HCT116 (cell line): ENCODE measurements at regions not wholly inside any gene's neighbourhood (a gene's known extent, or its start where the extent isn't known, plus 50 kb on each side); places are given as distances from the start of the nearest gene placed in this dataset.

Experiments used
- ATAC-seq: fragments of 200-7000 bp; cut with Tn5 transposase; 2 replicates; pipeline ENCODE4 v1.9.1; 2020; ENCODE audit warnings: mild to moderate bottlenecking, moderate library complexity
- BruUV-seq: library from RNA; stranded (reverse); fragments of 400-500 nt; replicated peaks from 2 replicates; lab custom pipeline; 2021; lab: Mats Ljungman, UMichigan
- CTCF ChIA-PET: fragments of 300-600 bp; sonication (Branson Sonifier 250); formaldehyde crosslinking; loops from one replicate; lab custom pipeline; 2021; ENCODE audit warnings: antibody characterized with exemption; lab: Charles Lee
- POLR2A ChIA-PET: fragments of 300-600, 350-600 bp; sonication (Branson Sonifier 250); formaldehyde crosslinking; loops from one replicate; lab custom pipeline; 2021; ENCODE audit warnings: antibody characterized with exemption; lab: Charles Lee
- RAD21 ChIA-PET, 2 experiments: fragments of 300-600 bp; sonication (Branson Sonifier 250); formaldehyde crosslinking; loops; one replicate each; lab custom pipeline; 2023; ENCODE audit warnings: low total read pairs in 2 of 2; ENCODE audit not compliant: uncharacterized antibody in 2 of 2, unreplicated experiment in 2 of 2, low non-redundant PET in 1 of 2; lab: Charles Lee
- DNase-seq: peaks from one replicate; pipeline ENCODE4 v3.0.0-alpha.2; 2010; ENCODE audit warnings: low read depth, low spot score
- H2AFZ ChIP-seq: fragments of 200-600 bp; shearing (Covaris generic), sonication (generic); 2 replicates; pipeline ENCODE4 v1.6.1; 2017; ENCODE audit warnings: low read depth, mixed run types, mixed read lengths, antibody characterized with exemption, low read length; ENCODE audit not compliant: poor library complexity, severe bottlenecking
- H3K27ac ChIP-seq: 2 replicates; pipeline ENCODE4 v1.5.1; 2012; ENCODE audit warnings: low read depth, low read length
- H3K27me3 ChIP-seq: fragments of 200-600 bp; sonication (generic); 2 replicates; pipeline ENCODE4 v1.6.1; 2016; ENCODE audit warnings: mixed run types, low read length, mixed read lengths; ENCODE audit not compliant: insufficient read depth
- H3K36me3 ChIP-seq, 2 experiments: fragments of 200-500 bp in 1 of 2; fragments of 200-600 bp in 1 of 2; sonication (Bioruptor generic) in 1 of 2; sonication (generic) in 1 of 2; 2 replicates each; pipeline versions ENCODE4 v1.5.1 to v1.6.1; 2014 to 2016; ENCODE audit warnings: low read length in 2 of 2, inconsistent platforms in 1 of 2, mixed read lengths in 1 of 2, mixed run types in 1 of 2; ENCODE audit not compliant: insufficient read depth in 2 of 2, control insufficient read depth in 1 of 2
- H3K4me1 ChIP-seq, 2 experiments: fragments of 200-600 bp in 1 of 2; sonication (generic) in 1 of 2; 2 replicates each; pipeline versions ENCODE4 v1.5.1 to v1.6.1; 2012 to 2017; ENCODE audit warnings: low read length in 2 of 2, inconsistent platforms in 1 of 2, mild to moderate bottlenecking in 1 of 2, mixed read lengths in 1 of 2, mixed run types in 1 of 2, moderate library complexity in 1 of 2; ENCODE audit not compliant: insufficient read depth in 2 of 2, control insufficient read depth in 1 of 2
- H3K4me2 ChIP-seq: fragments of 200-600 bp; sonication (generic); 2 replicates; pipeline ENCODE4 v1.6.1; 2017; ENCODE audit warnings: mixed run types, low read length, mixed read lengths
- H3K4me3 ChIP-seq, 2 experiments: fragments of 200-600 bp in 1 of 2; sonication (generic) in 1 of 2; replicated peaks in 1 of 2; 2 replicates each; pipeline ENCODE4 v1.5.1; 2011 to 2016; ENCODE audit warnings: low read length in 2 of 2, control low read depth in 1 of 2, low read depth in 1 of 2, mild to moderate bottlenecking in 1 of 2, mixed read lengths in 1 of 2, mixed run types in 1 of 2
- H3K79me2 ChIP-seq: fragments of 200-600 bp; sonication (generic); 2 replicates; pipeline ENCODE4 v1.6.1; 2017; ENCODE audit warnings: mild to moderate bottlenecking, mixed run types, low read length, moderate library complexity, mixed read lengths; ENCODE audit not compliant: insufficient read depth
- H3K9ac ChIP-seq: fragments of 200-600 bp; sonication (generic); 2 replicates; pipeline ENCODE4 v1.6.1; 2016; ENCODE audit warnings: low read length, mixed read lengths
- H3K9me2 ChIP-seq: fragments of 200-600 bp; sonication (generic), shearing (Covaris generic); 2 replicates; pipeline ENCODE4 v1.6.1; 2017; ENCODE audit warnings: mixed run types, mild to moderate bottlenecking, moderate library complexity; ENCODE audit not compliant: insufficient read depth
- H3K9me3 ChIP-seq, 2 experiments: fragments of 200-500 bp in 1 of 2; fragments of 200-600 bp in 1 of 2; sonication (Bioruptor generic) in 1 of 2; sonication (generic) in 1 of 2; 2 replicates each; pipeline ENCODE4 v1.6.1; 2014 to 2017; ENCODE audit warnings: low read length in 2 of 2, mixed read lengths in 2 of 2, inconsistent platforms in 1 of 2, low read depth in 1 of 2, mild to moderate bottlenecking in 1 of 2, mixed run types in 1 of 2, moderate library complexity in 1 of 2; ENCODE audit not compliant: control insufficient read depth in 1 of 2, insufficient read depth in 1 of 2
- H4K20me1 ChIP-seq: fragments of 200-600 bp; sonication (generic), shearing (Covaris generic); 2 replicates; pipeline ENCODE4 v1.6.1; 2017; ENCODE audit warnings: mixed run types, mild to moderate bottlenecking, moderate library complexity; ENCODE audit not compliant: insufficient read depth
- CEBPB ChIP-seq: IDR thresholded peaks from 2 replicates; pipeline ENCODE4 v1.6.1; 2012; ENCODE audit warnings: low read depth
- EGR1 ChIP-seq: IDR thresholded peaks from 2 replicates; pipeline ENCODE4 v1.6.1; 2012; ENCODE audit warnings: low read depth
- ELF1 ChIP-seq: IDR thresholded peaks from 2 replicates; pipeline ENCODE4 v1.6.1; 2012; ENCODE audit warnings: low read depth, borderline replicate concordance
- POLR2AphosphoS5 ChIP-seq: IDR thresholded peaks from 2 replicates; pipeline ENCODE4 v1.6.1; 2011; ENCODE audit warnings: mild to moderate bottlenecking, low read depth, low read length, moderate library complexity
- RAD21 ChIP-seq: IDR thresholded peaks from 2 replicates; pipeline ENCODE4 v1.6.1; 2012; ENCODE audit warnings: low read depth, mild to moderate bottlenecking
- SRF ChIP-seq: IDR thresholded peaks from 2 replicates; pipeline ENCODE4 v1.6.1; 2012; ENCODE audit warnings: low read depth
- ZNF274 ChIP-seq: fragments of 200-500 bp; sonication (Bioruptor generic); IDR thresholded peaks from 2 replicates; pipeline ENCODE4 v1.6.1; 2014; ENCODE audit warnings: mild to moderate bottlenecking, low read depth, low read length, inconsistent platforms
- intact Hi-C: fragments of 100-400 bp; cut with micrococcal nuclease; formaldehyde crosslinking; loops from 2 replicates; pipeline ENCODE4 v1.10.0; 2022
- TF ChIP-seq, protein P1 (sequence below): IDR thresholded peaks from 2 replicates; pipeline ENCODE4 v1.6.1; 2012
- TF ChIP-seq, protein P2 (sequence below): IDR thresholded peaks from 2 replicates; pipeline ENCODE4 v1.6.1; 2012; ENCODE audit warnings: low read depth
- TF ChIP-seq, protein P3 (sequence below), 3 experiments: fragments of 200-600 bp in 1 of 3; sonication (generic) in 1 of 3; IDR thresholded peaks in 2 of 3; conservative IDR thresholded peaks in 1 of 3; 2 replicates each; pipeline ENCODE4 v1.5.1; 2012 to 2017; ENCODE audit warnings: low read depth in 2 of 3, low read length in 2 of 3, antibody characterized with exemption in 1 of 3, borderline replicate concordance in 1 of 3, control low read depth in 1 of 3, mild to moderate bottlenecking in 1 of 3, mixed read lengths in 1 of 3, mixed run types in 1 of 3, moderate library complexity in 1 of 3; ENCODE audit not compliant: insufficient read depth in 1 of 3
- TF ChIP-seq, protein P4 (sequence below): IDR thresholded peaks from 2 replicates; pipeline ENCODE4 v1.6.1; 2012

DNA sequence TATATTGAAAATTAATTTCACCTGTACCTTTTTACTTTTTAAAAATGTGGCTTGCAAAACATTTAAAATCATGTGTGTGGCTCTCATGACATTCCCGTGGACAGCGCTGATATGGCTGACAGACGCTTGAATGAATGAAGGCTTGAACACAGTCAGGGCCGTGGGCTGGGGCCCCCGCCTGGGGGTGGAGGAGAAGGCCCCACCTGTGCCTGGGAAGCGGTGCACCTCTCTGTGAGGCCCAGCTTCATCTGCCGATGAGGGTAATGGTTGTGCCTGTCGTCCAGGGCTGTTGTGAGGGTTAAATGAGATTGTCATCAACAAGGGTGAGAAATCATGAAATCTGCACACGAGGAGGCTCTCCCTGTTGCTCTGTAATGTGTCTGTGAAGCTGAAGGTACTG is 85.9 kb upstream of the PRR23E start:
- intact Hi-C loops = no loop called here
- Histone ChIP-seq H3K4me1 (no peaks in the 10 kb centered on the region), H3K36me3 (no peaks in the 10 kb centered on the region), H4K20me1 (no peaks in the 10 kb centered on the region), H3K4me2 (no peak overlapping the region), H3K27ac (no peak overlapping the region), H3K79me2 (no peaks in the 10 kb centered on the region), H2AFZ (no peak overlapping the region), H3K27me3 (no peaks in the 10 kb centered on the region), H3K9me2 (no peaks in the 10 kb centered on the region), H3K9me3 (peaks cover 0 to 8% of the 10 kb centered on the region in 2 experiments; a peak in 2 of 4 replicates), H3K9ac (no peak overlapping the region), H3K4me3 (no peak overlapping the region)
- ChIA-PET RAD21 (no interaction called here), CTCF (no interaction called here), POLR2A (no interaction called here)
- DNase-seq = no peak
- ATAC-seq = no peak
- TF ChIP-seq, protein P1, sequence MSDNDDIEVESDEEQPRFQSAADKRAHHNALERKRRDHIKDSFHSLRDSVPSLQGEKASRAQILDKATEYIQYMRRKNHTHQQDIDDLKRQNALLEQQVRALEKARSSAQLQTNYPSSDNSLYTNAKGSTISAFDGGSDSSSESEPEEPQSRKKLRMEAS = no peak
- no peak for TF ChIP-seq RAD21
- no peak for TF ChIP-seq CEBPB
- no peak for TF ChIP-seq ZNF274
- TF ChIP-seq, protein P2, sequence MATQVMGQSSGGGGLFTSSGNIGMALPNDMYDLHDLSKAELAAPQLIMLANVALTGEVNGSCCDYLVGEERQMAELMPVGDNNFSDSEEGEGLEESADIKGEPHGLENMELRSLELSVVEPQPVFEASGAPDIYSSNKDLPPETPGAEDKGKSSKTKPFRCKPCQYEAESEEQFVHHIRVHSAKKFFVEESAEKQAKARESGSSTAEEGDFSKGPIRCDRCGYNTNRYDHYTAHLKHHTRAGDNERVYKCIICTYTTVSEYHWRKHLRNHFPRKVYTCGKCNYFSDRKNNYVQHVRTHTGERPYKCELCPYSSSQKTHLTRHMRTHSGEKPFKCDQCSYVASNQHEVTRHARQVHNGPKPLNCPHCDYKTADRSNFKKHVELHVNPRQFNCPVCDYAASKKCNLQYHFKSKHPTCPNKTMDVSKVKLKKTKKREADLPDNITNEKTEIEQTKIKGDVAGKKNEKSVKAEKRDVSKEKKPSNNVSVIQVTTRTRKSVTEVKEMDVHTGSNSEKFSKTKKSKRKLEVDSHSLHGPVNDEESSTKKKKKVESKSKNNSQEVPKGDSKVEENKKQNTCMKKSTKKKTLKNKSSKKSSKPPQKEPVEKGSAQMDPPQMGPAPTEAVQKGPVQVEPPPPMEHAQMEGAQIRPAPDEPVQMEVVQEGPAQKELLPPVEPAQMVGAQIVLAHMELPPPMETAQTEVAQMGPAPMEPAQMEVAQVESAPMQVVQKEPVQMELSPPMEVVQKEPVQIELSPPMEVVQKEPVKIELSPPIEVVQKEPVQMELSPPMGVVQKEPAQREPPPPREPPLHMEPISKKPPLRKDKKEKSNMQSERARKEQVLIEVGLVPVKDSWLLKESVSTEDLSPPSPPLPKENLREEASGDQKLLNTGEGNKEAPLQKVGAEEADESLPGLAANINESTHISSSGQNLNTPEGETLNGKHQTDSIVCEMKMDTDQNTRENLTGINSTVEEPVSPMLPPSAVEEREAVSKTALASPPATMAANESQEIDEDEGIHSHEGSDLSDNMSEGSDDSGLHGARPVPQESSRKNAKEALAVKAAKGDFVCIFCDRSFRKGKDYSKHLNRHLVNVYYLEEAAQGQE = no peak
- no peak for TF ChIP-seq ELF1
- no peak for TF ChIP-seq EGR1
- no peak for TF ChIP-seq POLR2AphosphoS5
- TF ChIP-seq SRF = no peak
- TF ChIP-seq, protein P3, sequence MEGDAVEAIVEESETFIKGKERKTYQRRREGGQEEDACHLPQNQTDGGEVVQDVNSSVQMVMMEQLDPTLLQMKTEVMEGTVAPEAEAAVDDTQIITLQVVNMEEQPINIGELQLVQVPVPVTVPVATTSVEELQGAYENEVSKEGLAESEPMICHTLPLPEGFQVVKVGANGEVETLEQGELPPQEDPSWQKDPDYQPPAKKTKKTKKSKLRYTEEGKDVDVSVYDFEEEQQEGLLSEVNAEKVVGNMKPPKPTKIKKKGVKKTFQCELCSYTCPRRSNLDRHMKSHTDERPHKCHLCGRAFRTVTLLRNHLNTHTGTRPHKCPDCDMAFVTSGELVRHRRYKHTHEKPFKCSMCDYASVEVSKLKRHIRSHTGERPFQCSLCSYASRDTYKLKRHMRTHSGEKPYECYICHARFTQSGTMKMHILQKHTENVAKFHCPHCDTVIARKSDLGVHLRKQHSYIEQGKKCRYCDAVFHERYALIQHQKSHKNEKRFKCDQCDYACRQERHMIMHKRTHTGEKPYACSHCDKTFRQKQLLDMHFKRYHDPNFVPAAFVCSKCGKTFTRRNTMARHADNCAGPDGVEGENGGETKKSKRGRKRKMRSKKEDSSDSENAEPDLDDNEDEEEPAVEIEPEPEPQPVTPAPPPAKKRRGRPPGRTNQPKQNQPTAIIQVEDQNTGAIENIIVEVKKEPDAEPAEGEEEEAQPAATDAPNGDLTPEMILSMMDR (IDR thresholded peaks at IDR 0.05 in 2 of 3, conservative IDR thresholded peaks at IDR 0.05 in 1 of 3; ENCODE audit: borderline replicate concordance in 1 of 3, insufficient read depth in 1 of 3, low read depth in 2 of 3, low read length in 2 of 3) = no peak
- TF ChIP-seq, protein P4, sequence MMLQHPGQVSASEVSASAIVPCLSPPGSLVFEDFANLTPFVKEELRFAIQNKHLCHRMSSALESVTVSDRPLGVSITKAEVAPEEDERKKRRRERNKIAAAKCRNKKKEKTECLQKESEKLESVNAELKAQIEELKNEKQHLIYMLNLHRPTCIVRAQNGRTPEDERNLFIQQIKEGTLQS = no peak
- BruUV-seq = no TSS peak
